Fibroblast of the aortic adventitia (primary cell): ENCODE measurements at regions not wholly inside any gene's neighbourhood (a gene's known extent, or its start where the extent isn't known, plus 50 kb on each side); places are given as distances from the start of the nearest gene placed in this dataset.

Experiments used
- DNase-seq: peaks from one replicate; pipeline ENCODE4 v3.0.0-alpha.2; 2010; ENCODE audit warnings: low read depth
- H3K4me3 ChIP-seq: 2 replicates; pipeline ENCODE4 v1.5.1; 2011; ENCODE audit warnings: low read depth, mild to moderate bottlenecking, control low read depth, low read length, moderate library complexity
- CTCF ChIP-seq: IDR thresholded peaks from 2 replicates; pipeline ENCODE4 v1.5.1; 2011; ENCODE audit warnings: mild to moderate bottlenecking, low read length, control low read depth, inconsistent platforms; ENCODE audit not compliant: insufficient read depth

GRCh38 chr17:70920416-70920815 lies 751.1 kb downstream of the KCNJ2 start:
- TF ChIP-seq CTCF: no peak
- H3K4me3 ChIP-seq: no peak overlapping the region
- no peak for DNase-seq

- no peak for DNase-seq
- no peak overlapping the region for H3K4me3 ChIP-seq
- TF ChIP-seq CTCF: no peak
Observed at GRCh38 chr17:70922268-70922667, 752.9 kb downstream of the KCNJ2 start.

GRCh38 chr17:70924776-70925175 lies 755.4 kb downstream of the KCNJ2 start:
- no peak for DNase-seq
- TF ChIP-seq CTCF: no peak
- H3K4me3 ChIP-seq: no peak overlapping the region

GRCh38 chr17:70929226-70929625 lies 759.9 kb downstream of the KCNJ2 start:
- H3K4me3 ChIP-seq: no peak overlapping the region
- no peak for DNase-seq
- TF ChIP-seq CTCF: no peak

- no peak for DNase-seq
- H3K4me3 ChIP-seq: no peak overlapping the region
- no peak for TF ChIP-seq CTCF
Observed at GRCh38 chr17:70934231-70934630, 764.9 kb downstream of the KCNJ2 start.

- no peak overlapping the region for H3K4me3 ChIP-seq
- no peak for DNase-seq
- no peak for TF ChIP-seq CTCF
Observed at GRCh38 chr17:70934835-70935234, 765.5 kb downstream of the KCNJ2 start.

DNA sequence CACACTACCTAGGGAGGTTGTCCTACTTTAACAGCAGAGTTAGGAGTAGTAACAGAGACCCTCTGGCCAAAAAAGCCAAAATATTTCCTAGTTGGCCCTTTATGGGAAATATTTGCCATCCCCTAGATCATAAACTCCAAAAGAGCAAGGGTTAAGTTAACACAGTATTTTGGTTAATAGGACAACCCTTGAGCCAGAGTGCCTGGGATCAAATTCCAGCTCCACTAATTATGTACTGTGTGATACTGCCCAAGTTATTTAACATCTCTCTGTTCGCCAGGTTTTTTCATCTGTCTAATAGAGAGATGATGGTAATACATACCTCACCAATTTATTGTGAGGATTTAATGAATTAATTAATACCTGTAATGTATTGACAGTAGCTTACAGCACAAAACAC lies 767.4 kb downstream of the KCNJ2 start:
- no peak for DNase-seq
- H3K4me3 ChIP-seq: no peak overlapping the region
- no peak for TF ChIP-seq CTCF
